Stimulated activated naive CD8-positive, alpha-beta T cell treated with anti-CD3 and anti-CD28 coated beads, Interleukin-15, Interleukin-2, amounts not matched to agents 100 U/mL and 50 U/mL, for 24 hours (primary cell): ENCODE measurements at regions not wholly inside any gene's neighbourhood (a gene's known extent, or its start where the extent isn't known, plus 50 kb on each side); places are given as distances from the start of the nearest gene placed in this dataset.
"Not testable (repeated sequence)": the region's sequence is repeated elsewhere in the genome, so short reads cannot be mapped to it uniquely, and the experiment has no call there.

Experiments
- ATAC-seq: fragments of 150-1000 bp; cut with Tn5 transposase; one replicate; pipeline ENCODE4 v1.10.0; 2021
- DNase-seq: peaks from one replicate; pipeline ENCODE4 v3.0.0; 2021

GRCh38 chr20:53891306-53891894, 179.0 kb downstream of the BCAS1 start:
- DNase-seq (no peak), ATAC-seq (no peak)

- no peak for ATAC-seq
- DNase-seq = peak; percentile 46
These were observed 179.7 kb downstream of the BCAS1 start for GRCh38 chr20:53890443-53891305.

DNA sequence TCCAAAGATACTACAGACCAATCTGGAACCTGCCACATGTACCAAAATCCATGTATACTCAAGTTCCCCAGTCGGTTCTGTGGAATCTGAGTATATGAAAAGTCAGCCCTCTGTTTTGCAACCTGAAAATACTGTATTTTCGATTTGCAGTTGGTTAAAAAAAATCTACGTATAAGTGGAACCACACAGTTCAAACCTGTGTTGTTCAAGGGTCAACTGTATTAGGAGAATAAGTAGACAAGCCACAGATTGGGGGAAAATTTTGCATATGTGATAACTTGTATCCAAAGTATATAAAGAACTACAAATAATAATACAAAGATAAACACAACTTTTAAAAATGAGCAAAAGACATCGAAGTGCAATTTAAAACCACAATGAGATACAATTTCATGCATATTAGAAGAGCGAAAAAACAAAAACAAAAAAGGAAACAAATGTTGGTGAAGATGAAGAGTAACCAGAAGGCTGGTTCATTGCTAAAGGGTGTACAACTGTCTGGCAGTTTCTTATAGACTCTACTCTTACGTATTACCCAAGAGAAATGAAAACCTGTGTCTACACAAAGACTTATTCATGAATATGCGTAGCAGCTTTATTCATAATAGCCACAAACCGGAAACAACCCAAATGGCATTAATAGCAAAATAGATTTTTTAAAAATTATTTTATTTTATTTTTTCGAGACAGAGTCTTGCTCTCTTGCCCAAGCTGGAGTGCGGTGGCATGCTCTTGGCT, 180.8 kb downstream of the BCAS1 start:
- DNase-seq = no peak
- no peak for ATAC-seq

DNA sequence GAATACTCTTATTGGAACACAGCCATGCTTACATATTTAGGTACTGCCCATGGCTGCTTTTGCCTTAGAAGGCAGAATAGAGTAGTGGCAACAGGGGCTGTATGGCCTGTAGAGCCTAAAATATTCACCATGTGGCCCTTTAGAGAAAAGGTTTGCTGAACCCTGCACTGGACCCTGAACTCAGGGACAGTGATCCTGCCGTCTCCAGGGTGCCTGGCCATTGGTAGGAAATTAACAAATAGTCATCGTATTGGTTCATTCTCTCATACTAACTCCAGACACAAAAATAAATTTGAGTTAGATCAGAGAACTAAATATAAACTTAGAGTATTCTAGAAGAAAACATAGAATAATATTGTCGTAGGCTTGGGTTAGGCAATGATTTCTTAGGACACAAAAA, 181.4 kb downstream of the BCAS1 start:
- DNase-seq = no peak
- no peak for ATAC-seq

- no peak for DNase-seq
- ATAC-seq = no peak
These were observed 181.9 kb downstream of the BCAS1 start for GRCh38 chr20:53888510-53888909.

DNA sequence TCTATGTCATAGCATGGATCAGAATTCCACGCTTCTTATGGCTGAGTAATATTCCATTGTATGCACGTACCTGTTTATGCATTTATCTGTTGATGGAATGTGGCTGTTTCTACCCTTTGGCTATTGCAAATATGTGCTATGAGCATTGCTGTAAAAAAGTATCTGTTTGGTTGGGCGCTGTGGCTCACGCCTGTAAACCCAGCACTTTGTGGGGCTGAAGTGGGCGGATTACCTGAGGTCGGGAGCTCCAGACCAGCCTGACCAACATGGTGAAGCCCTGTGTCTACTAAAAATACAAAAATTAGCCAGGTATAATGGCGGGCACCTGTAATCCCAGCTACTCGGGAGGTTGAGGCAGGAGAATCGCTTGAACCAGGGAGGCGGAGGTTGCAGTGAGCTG, 182.4 kb downstream of the BCAS1 start:
- ATAC-seq = no peak
- no peak for DNase-seq

DNA sequence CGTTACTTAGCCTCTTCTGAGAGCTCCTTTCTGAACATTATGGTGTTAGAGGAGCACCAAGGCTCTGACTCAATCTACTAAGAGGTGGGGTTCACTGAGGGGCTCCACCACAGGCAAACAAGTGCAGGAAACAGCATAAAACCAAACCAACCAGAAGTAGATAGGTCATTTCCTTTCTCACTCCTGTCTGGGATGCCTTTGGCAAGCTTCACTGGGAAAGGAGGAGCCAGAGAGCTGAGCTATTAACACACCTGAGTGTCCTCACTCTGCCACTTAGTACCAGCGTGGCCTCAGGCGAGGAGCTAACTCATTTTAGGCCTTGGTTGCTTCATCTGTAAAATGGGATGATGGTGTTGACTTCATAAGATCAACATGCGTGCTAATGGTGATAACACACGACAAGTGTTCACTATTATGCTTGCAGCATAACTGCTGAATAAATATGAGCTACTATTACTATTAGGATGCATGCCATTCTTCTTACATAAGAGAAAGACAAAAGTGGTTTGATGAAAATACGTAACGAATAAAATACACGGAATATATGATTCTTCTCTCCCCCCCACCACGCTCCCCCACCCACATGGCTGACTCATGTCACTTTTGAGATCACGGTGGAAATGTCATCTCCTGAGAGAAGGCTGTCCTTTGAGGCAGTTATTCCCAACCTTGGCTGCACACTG, 185.4 kb downstream of the BCAS1 start:
- ATAC-seq (peak; percentile 93), DNase-seq (peak; percentile 63)

- ATAC-seq = peak; percentile 44
- peak; percentile 61 for DNase-seq
These were observed 187.1 kb downstream of the BCAS1 start for GRCh38 chr20:53883098-53883911.

- DNase-seq, ATAC-seq: not testable (repeated sequence)
These were observed 187.9 kb downstream of the BCAS1 start for GRCh38 chr20:53882438-53882986.

DNA sequence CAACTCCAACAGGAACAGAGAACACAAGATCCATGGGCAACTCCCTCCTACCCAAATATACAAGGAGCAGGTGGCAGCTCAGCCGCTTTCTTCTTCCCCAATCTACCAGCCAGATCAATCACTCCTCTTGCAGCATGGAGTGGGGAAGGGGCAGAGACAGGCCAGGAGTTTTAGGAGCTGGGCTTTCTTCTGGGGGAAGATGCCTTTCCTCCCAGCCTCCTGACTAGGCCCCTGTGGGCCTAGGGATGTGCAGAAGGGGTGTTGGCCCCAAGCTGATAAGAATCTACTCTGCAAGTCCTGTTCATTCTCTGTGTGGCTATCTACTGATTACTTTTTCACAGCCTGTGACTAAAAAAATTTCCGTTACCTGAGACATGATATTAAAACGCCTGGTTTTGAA, 189.0 kb downstream of the BCAS1 start:
- DNase-seq (no peak), ATAC-seq (no peak)

GRCh38 chr20:53880108-53880641, 190.2 kb downstream of the BCAS1 start:
- DNase-seq = no peak
- ATAC-seq = no peak

DNA sequence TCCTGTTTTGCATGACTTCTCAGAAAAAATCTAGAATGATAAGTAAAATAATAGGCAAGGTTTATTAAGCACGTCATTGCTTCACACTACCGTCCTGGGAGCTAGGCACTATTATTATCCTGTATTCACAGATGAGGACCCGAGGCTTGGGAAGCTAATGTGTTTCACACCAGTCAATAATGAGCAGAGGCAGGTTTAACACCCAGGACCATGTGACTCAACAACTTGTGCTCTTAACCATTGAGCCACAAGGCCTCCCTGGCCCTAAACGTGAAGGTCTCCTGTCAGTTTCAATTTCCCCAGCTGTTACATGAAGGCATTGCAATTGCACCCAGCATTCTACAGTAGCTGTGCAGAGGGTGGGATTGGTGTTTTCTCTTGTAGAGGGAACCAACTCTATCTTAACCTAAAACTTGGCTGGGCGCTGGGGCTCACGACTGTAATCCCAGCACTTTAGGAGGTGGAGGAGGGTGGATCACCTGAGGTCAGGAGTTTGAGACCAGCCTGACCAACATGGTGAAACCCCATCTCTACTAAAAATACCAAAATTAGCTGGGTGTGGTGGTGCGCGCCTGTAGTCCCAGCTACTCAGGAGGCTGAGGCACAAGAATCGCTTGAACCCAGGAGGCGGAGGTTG, 191.2 kb downstream of the BCAS1 start:
- no peak for DNase-seq
- peak; percentile 37 for ATAC-seq

DNA sequence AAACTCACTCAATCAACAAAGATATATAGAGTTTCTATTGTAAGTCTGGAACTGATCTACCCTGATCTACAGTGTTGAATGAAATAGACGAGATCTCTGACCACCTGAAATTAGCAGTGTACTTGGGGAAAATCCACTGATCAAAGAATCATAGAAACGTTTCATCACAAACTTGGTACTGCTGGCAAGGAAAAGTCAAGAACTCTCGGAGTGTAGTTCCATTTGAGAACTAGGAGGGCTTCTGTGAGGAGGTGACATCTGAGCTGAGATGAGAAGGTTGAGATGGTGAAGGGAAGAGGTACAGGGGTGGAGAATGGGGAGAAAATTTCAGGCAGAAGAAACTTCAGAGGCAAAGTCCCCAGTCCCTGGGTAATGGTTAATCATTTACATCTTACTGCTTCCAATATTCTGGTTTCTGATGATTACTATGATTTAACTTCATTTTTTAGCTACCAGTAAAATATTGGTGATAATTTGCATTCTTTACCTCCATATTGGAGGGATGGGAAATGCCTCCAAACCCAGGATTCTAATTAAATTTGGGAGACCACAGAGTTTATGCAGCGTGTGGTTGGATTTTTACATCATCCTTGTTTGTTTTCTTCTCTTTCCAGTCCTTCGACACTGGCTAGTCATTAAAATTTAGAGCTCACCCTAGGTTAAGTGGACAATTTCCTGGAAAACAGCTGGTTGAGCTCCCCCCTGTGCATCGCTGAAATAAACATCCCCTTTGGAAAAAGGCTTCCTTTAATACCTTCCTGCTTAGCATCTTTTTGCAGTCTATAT, 191.9 kb downstream of the BCAS1 start:
- no peak for ATAC-seq

DNA sequence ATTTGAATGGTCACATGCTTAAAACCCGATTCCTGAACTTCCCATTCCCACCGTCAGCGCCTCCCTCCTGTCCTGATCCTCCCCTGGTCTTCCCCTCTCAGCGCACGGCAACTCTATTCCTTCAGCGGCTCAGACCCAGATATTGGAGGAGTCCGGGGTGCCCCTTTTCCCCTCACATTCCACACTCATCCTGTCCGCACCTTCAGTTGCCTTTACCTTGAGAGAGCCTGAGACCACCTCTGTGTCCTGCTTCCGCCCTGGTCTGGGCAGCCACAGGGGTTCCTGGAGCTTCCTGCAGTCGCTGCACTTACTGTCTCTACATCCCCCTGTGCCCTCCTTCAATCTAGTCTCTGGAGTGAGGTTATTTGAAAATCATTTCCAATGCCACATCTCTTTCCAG, 193.4 kb downstream of the BCAS1 start:
- DNase-seq = no peak
- ATAC-seq = no peak

More for the DNA sequence above, 191.9 kb downstream of the BCAS1 start:
- DNase-seq = no peak

- ATAC-seq (no peak), DNase-seq (no peak)
These were observed 193.9 kb downstream of the BCAS1 start for GRCh38 chr20:53876470-53876869.

DNA sequence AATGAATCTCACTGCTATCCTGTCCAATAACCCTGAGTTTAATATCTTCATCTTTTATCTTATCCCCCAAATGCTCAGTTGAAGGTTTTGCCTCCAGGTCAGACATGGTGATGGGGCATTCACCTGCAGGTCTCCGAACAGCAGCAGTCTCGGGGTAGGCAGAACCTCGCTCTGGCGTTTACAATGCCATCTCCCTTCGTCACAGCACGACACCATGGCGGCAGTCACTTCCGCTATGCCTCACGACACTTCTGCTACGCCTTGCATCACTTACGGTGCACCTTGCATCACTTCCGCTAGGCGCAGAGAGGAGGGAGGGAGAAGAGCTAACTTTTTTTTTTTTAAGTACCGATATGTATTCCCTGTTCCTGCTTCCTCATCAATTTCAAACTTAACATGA, 194.9 kb downstream of the BCAS1 start:
- DNase-seq = no peak
- ATAC-seq = no peak

GRCh38 chr20:53874706-53875105, 195.7 kb downstream of the BCAS1 start:
- no peak for DNase-seq
- no peak for ATAC-seq

- no peak for ATAC-seq
- no peak for DNase-seq
These were observed 196.3 kb downstream of the BCAS1 start for GRCh38 chr20:53874104-53874503.

- DNase-seq (no peak), ATAC-seq (no peak)
These were observed 197.2 kb downstream of the BCAS1 start for GRCh38 chr20:53873230-53873604.
